Esophagus muscularis mucosa (tissue), 4 donors: ENCODE measurements at regions not wholly inside any gene's neighbourhood (a gene's known extent, or its start where the extent isn't known, plus 50 kb on each side); places are given as distances from the start of the nearest gene placed in this dataset.

Experiments used
- CTCF ChIP-seq, 3 experiments: fragments of 200-600 bp in 2 of 3; fragments of 450-650 bp in 1 of 3; sonication (generic) in 2 of 3; IDR thresholded peaks; one replicate each; pipeline ENCODE4 v1.5.1; 2017 to 2019; ENCODE audit warnings: antibody characterized with exemption in 3 of 3, mild to moderate bottlenecking in 2 of 3, moderate library complexity in 1 of 3
- EP300 ChIP-seq: sonication (generic); formaldehyde crosslinking; IDR thresholded peaks from one replicate; pipeline ENCODE4 v1.6.1; 2017; ENCODE audit warnings: antibody characterized with exemption
- POLR2A ChIP-seq: fragments of 450-650 bp; IDR thresholded peaks from one replicate; pipeline ENCODE4 v1.6.1; 2017; ENCODE audit warnings: antibody characterized with exemption, moderate library complexity, mild to moderate bottlenecking, low read depth
- POLR2AphosphoS5 ChIP-seq, 2 donors: sonication (generic); formaldehyde crosslinking; IDR thresholded peaks; one replicate each; pipeline ENCODE4 v1.6.1; 2017; ENCODE audit warnings: antibody characterized with exemption in 2 of 2

GRCh38 chr11:106152824-106153223 lies 75.4 kb downstream of the AASDHPPT start:
- TF ChIP-seq POLR2A = no peak
- no peak for TF ChIP-seq CTCF (IDR thresholded peaks at IDR 0.05)
- no peak for TF ChIP-seq POLR2AphosphoS5 (IDR thresholded peaks at IDR 0.05)
- TF ChIP-seq EP300 = no peak
